Spleen (tissue), 7 donors: ENCODE measurements at regions not wholly inside any gene's neighbourhood (a gene's known extent, or its start where the extent isn't known, plus 50 kb on each side); places are given as distances from the start of the nearest gene placed in this dataset.

ENCODE experiments used
- CTCF ChIP-seq, 11 experiments: fragments of 200-600 bp in 7 of 11; fragments of 450-650 bp in 4 of 11; sonication (generic) in 4 of 11; IDR thresholded peaks in 8 of 11; conservative IDR thresholded peaks in 3 of 11; 1 replicate in 7 of 11; 2 replicates in 4 of 11; pipeline versions ENCODE4 v1.4.0 to v1.8.0; 2016 to 2021; ENCODE audit warnings: antibody characterized with exemption in 11 of 11, inconsistent platforms in 4 of 11, mild to moderate bottlenecking in 1 of 11
- POLR2A ChIP-seq, 3 donors: fragments of 450-650 bp; IDR thresholded peaks; one replicate each; pipeline ENCODE4 v1.5.1; 2017; ENCODE audit warnings: antibody characterized with exemption in 3 of 3, mild to moderate bottlenecking in 1 of 3
- POLR2AphosphoS5 ChIP-seq, 3 donors: sonication (generic); formaldehyde crosslinking; IDR thresholded peaks; one replicate each; pipeline ENCODE4 v1.5.1; 2017; ENCODE audit warnings: antibody characterized with exemption in 3 of 3
- donor health status: DM: no; HTN: no; CAD: no; lungs with moderate emphysema.
- donor health status: DM: no; HTN: no; CAD: no.
- donor health status: DM: no; HTN: no; CAD: no.

DNA sequence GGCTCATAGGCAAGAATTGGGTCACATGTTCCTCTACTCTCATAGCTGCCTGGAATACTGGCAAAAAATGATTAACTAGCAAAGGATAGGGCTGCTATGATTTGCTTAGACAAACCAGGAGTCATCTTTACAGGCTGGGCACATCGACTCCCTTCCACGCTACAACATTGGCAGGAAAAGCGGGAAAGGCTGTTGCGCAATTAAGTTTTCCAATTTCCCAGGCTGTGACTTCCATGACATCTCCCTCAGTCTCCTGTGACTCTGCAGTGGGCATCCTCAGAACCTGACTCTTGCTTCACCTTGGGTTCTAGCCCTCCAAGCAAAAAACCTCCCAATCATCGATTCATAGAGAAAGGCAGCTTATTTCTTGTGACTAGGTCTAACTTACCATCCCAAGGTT, 184.5 kb upstream of the E2F7 start:
- TF ChIP-seq POLR2A (IDR thresholded peaks at IDR 0.05), result no peak
- TF ChIP-seq CTCF (IDR thresholded peaks at IDR 0.05 in 8 of 11, conservative IDR thresholded peaks at IDR 0.05 in 3 of 11), result no peak
- TF ChIP-seq POLR2AphosphoS5 (IDR thresholded peaks at IDR 0.05), result no peak
